ENCODE measurements at regions not wholly inside any gene's neighbourhood (a gene's known extent, or its start where the extent isn't known, plus 50 kb on each side); places are given as distances from the start of the nearest gene placed in this dataset.

DNA sequence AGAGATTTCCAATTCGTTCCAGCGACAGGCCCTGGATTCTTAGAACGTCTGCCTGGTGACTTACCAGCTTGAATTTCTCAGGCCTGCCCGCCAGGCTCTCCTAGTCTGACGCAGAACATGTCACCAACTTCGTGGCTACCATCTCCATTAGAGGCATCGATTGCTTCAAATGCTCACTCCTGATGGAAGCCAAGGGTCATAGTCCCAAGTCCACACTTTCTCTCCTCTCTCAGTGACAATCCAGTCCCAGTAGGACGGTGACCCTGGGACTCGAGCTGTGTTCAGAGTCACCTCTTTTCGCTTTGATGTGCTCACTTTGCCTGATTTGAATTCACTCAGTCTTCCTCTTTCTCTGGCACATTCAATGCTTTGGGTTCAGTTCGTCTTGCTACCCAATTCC lies 94.8 kb downstream of the GADD45G start:
- Histone ChIP-seq H3K4me1 (replicated peaks in 1 of 4; ENCODE audit: control insufficient read depth in 3 of 4, insufficient read depth in 4 of 4, low read length in 3 of 4) (peaks cover 0 to 21% (median 10%) of the 10 kb centered on the region in 4 experiments; a peak in 5 of 7 replicates), H2BK12ac (ENCODE audit: low read depth, low read length) (peak overlapping the region; percentile 72; the same call in 1 of the 2 replicates), H2BK20ac (ENCODE audit: low read length) (no peak overlapping the region), H3K27ac (ENCODE audit: low read depth, low read length) (no peak overlapping the region), H3K14ac (ENCODE audit: insufficient read length) (no peak overlapping the region), H3K79me2 (ENCODE audit: control insufficient read depth in 1 of 2, insufficient read depth in 2 of 2, low read length in 2 of 2) (no peaks in the 10 kb centered on the region), H3K4me2 (ENCODE audit: insufficient read depth in 1 of 2, low read depth in 2 of 2, low read length in 2 of 2) (no peak overlapping the region), H2BK120ac (replicated peaks; ENCODE audit: low read depth, low read length) (no peak overlapping the region), H3K9me3 (ENCODE audit: insufficient read depth in 2 of 2, low read depth in 1 of 2, low read length in 1 of 2) (no peaks in the 10 kb centered on the region), H3K56ac (replicated peaks; ENCODE audit: insufficient read length, low read depth, low read length) (no peak overlapping the region), H2AFZ (ENCODE audit: low read length) (no peak overlapping the region), H2BK5ac (ENCODE audit: low read depth, low read length) (peak overlapping the region; percentile 26; the same call in 1 of the 2 replicates), H3K18ac (ENCODE audit: extremely low read depth, low read length) (no peak overlapping the region), H3K9ac (replicated peaks in 1 of 4; ENCODE audit: extremely low read depth in 1 of 4, low read depth in 3 of 4, low read length in 3 of 4) (no peak overlapping the region), H3K36me3 (ENCODE audit: control insufficient read depth in 2 of 4, insufficient read depth in 4 of 4, low read length in 3 of 4) (no peaks in the 10 kb centered on the region), H3K79me1 (ENCODE audit: low read depth, low read length) (no peaks in the 10 kb centered on the region), H3K23me2 (ENCODE audit: low read depth, low read length) (no peaks in the 10 kb centered on the region), H4K8ac (ENCODE audit: extremely low read depth, insufficient read depth, low read length) (no peak overlapping the region), H3K23ac (ENCODE audit: insufficient read length) (no peak overlapping the region), H4K20me1 (replicated peaks in 1 of 2; ENCODE audit: control insufficient read depth in 1 of 2, insufficient read depth in 2 of 2, low read length in 2 of 2) (no peaks in the 10 kb centered on the region), H3K4ac (replicated peaks; ENCODE audit: insufficient read length, low read depth, low read length) (no peak overlapping the region), H3K4me3 (ENCODE audit: extremely low read depth in 1 of 4, insufficient read depth in 2 of 4, low read depth in 3 of 4, low read length in 4 of 4) (no peak overlapping the region), H3K27me3 (replicated peaks in 1 of 4; ENCODE audit: control insufficient read depth in 3 of 4, extremely low read depth in 1 of 4, insufficient read depth in 3 of 4, low read length in 3 of 4) (no peaks in the 10 kb centered on the region), H2BK15ac (ENCODE audit: low read length) (0 out of 2 replicates have a peak overlapping the region, but pooled peaks have one; percentile 88), H4K91ac (replicated peaks; ENCODE audit: insufficient read length, low read length) (no peak overlapping the region), H2AK5ac (ENCODE audit: low read depth, low read length) (peak overlapping the region; percentile 78), H4K5ac (ENCODE audit: insufficient read length, low read depth, low read length) (no peak overlapping the region)
- ChIA-PET CTCF (ENCODE audit: partially characterized antibody) (interaction anchor here (0.8 to 1.2 kb wide), 2 partner anchors 9 to 110 kb away, joined by 3 read pairs; no protein-coding TSS in a partner anchor), POLR2A (ENCODE audit: partially characterized antibody) (interaction anchor here (1.2 to 2.9 kb wide), 2 partner anchors 10 to 94 kb away, joined by 3 to 12 read pairs; partner anchors contain the start of gene GADD45G)
- no peak for FAIRE-seq
- WGBS, 2 experiments (ENCODE audit: extremely low coverage in 1 of 2, insufficient coverage in 1 of 2, insufficient read length in 1 of 2, insufficient replicate concordance in 2 of 2, low coverage in 1 of 2, low lambda C conversion rate in 2 of 2, missing lambda C conversion rate in 1 of 2) = 94% methylated on average over 11 of the region's 11 CpGs; no CpG with 5 or more reads in 1 of the 2 experiments
- DNase-seq (ENCODE audit: low read depth in 1 of 2, low spot score in 2 of 2) = no peak
- TF ChIP-seq CBX8 (IDR thresholded peaks at IDR 0.05; ENCODE audit: borderline replicate concordance, low read depth, low read length) = no peak
- TF ChIP-seq BRCA1 (IDR thresholded peaks at IDR 0.05; ENCODE audit: low read depth, low read length) = no peak
- TF ChIP-seq JUND (IDR thresholded peaks at IDR 0.05; ENCODE audit: low read length) = no peak
- TF ChIP-seq PHF8 (conservative IDR thresholded peaks at IDR 0.05; ENCODE audit: low read depth, low read length) = no peak
- no peak for TF ChIP-seq GTF2F1 (IDR thresholded peaks at IDR 0.05; ENCODE audit: borderline replicate concordance, low read depth, low read length)
- no peak for TF ChIP-seq EGR1 (IDR thresholded peaks at IDR 0.05; ENCODE audit: borderline replicate concordance, low read depth, low read length)
- TF ChIP-seq TEAD4 (IDR thresholded peaks at IDR 0.05; ENCODE audit: low read depth, low read length) = no peak
- no peak for TF ChIP-seq SP2 (IDR thresholded peaks at IDR 0.05; ENCODE audit: low read length)
- TF ChIP-seq RBBP5 (IDR thresholded peaks at IDR 0.05; ENCODE audit: borderline replicate concordance, low read depth, low read length) = no peak
- TF ChIP-seq BCL11A (IDR thresholded peaks at IDR 0.05; ENCODE audit: low read depth in 2 of 2, low read length in 2 of 2) = no peak
- TF ChIP-seq CHD1 (IDR thresholded peaks at IDR 0.05; ENCODE audit: low read depth, low read length) = no peak
- no peak for TF ChIP-seq EP300 (IDR thresholded peaks at IDR 0.05; ENCODE audit: borderline replicate concordance in 1 of 2, low read depth in 2 of 2, low read length in 2 of 2)
- TF ChIP-seq CBX5 (IDR thresholded peaks at IDR 0.05; ENCODE audit: low read depth, low read length) = no peak
- TF ChIP-seq, protein P1, sequence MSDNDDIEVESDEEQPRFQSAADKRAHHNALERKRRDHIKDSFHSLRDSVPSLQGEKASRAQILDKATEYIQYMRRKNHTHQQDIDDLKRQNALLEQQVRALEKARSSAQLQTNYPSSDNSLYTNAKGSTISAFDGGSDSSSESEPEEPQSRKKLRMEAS (IDR thresholded peaks at IDR 0.05) = no peak

Data from H1 (cell line).